ENCODE measurements at regions not wholly inside any gene's neighbourhood (a gene's known extent, or its start where the extent isn't known, plus 50 kb on each side); places are given as distances from the start of the nearest gene placed in this dataset.

DNA sequence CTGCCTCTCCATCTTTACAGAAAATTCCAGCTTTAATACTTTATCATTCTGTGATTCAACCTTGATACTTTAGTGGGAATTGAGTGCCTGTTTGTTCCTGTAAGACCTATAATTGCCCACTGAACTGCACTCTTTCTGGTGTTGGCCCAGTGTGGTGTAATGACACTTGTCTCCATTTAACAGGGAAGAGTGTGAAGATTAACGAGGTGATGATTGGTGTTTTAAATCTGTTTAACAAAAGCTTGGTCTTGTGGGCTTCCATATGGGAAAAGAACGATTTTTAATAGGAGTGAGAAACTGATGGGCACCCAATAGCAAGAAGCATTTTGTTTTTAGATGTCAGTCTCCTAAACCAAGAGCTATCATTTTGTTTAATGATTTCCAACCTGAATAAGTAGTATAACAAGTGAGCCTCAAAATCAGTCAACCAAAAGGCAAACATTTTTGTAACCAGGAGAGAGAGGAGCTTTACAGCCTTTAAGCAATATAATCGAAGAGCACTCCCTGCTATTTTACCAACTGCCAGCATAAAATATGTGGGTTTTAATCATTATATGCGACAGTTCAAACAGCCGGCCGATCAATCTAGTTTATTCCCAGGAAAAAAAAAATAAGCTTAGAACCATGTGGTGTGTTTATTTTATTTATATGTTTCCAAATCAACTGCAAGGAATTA lies 50.2 kb downstream of the SUPT20HL1 start:
- DNase-seq (ENCODE audit: low spot score) (no peak), ATAC-seq (no peak)
- intact Hi-C loops (cut with DNase I): no loop called here

DNA sequence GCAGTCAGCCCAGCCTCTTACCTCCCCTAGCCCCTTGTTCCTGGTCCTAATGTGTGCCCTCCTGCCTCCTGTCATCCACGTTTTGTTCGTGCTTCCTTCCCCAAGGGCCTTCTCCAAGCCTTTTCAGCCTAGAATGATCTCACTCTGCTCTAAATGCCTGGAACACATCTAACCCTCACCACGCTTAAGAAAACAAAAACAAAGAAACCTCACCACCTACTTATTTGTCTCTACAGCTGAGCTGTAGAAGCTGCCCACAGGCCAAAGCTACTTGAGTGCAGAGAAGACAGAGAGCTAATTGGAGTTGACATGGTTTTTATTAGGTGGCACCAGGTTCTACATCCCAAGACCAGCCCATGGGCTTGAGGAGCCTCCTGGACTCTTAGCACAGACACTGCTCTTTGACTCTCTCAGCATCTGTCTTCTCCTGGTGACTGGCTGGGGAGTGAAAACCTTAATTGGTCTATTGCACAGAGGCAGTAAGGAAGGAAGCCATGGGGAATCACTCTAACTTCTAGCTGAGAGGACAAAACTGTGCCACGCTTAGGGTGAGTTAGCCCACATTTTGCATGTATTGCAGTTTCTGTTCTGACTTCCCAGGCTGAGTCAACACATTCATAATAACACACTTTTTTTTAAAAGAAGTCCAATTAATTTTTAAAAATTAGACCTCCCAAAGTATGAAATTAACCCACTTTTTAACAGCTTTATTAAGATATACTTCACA lies 52.3 kb upstream of the PDK3 start:
- ATAC-seq (peak; percentile 26), DNase-seq (ENCODE audit: low spot score) (no peak)
- intact Hi-C loops (cut with DNase I): no loop called here
